SK-N-SH treated with all-trans-retinoic acid at 6 μM for 48 hours (cell line): ENCODE measurements at regions not wholly inside any gene's neighbourhood (a gene's known extent, or its start where the extent isn't known, plus 50 kb on each side); places are given as distances from the start of the nearest gene placed in this dataset.
A peak's percentile ranks its signal among the peaks of the same experiment; 100 is the strongest.

Source experiments
- ATAC-seq: fragments of 200-7000 bp; cut with Tn5 transposase; 3 replicates; pipeline ENCODE4 v1.9.1; 2020; ENCODE audit warnings: mild to moderate bottlenecking, moderate library complexity
- BACH2 ChIP-seq: fragments of 250-450 bp; sonication (Bioruptor Pico); IDR thresholded peaks from 2 replicates; pipeline ENCODE4 v1.9.0; 2021; ENCODE audit warnings: mild to moderate bottlenecking, borderline replicate concordance
- CREB5 ChIP-seq: fragments of 250-450 bp; sonication (Bioruptor Pico); IDR thresholded peaks from 2 replicates; pipeline ENCODE4 v1.5.1; 2020; ENCODE audit warnings: low read depth, mild to moderate bottlenecking, moderate library complexity
- CSDC2 ChIP-seq: fragments of 250-450 bp; sonication (Bioruptor Pico); IDR thresholded peaks from 2 replicates; pipeline ENCODE4 v1.5.0; 2020; ENCODE audit warnings: mild to moderate bottlenecking, moderate library complexity
- ESRRG ChIP-seq: fragments of 250-450 bp; sonication (Bioruptor Pico); IDR thresholded peaks from 2 replicates; pipeline ENCODE4 v1.6.1; 2021; ENCODE audit warnings: mild to moderate bottlenecking
- GLIS3 ChIP-seq: fragments of 250-450 bp; sonication (Bioruptor Pico); IDR thresholded peaks from 2 replicates; pipeline ENCODE4 v1.5.0; 2020; ENCODE audit warnings: mild to moderate bottlenecking, moderate library complexity
- ISL1 ChIP-seq: fragments of 250-450 bp; sonication (Bioruptor Pico); IDR thresholded peaks from 2 replicates; pipeline ENCODE4 v2.1.2; 2022; ENCODE audit warnings: mild to moderate bottlenecking, moderate library complexity
- OSR1 ChIP-seq: fragments of 250-450 bp; sonication (Bioruptor Pico); IDR thresholded peaks from 2 replicates; pipeline ENCODE4 v1.8.0; 2022; ENCODE audit warnings: moderate library complexity, mild to moderate bottlenecking, inconsistent platforms
- PATZ1 ChIP-seq: fragments of 250-450 bp; sonication (Bioruptor Pico); IDR thresholded peaks from 2 replicates; pipeline ENCODE4 v1.8.0; 2020; ENCODE audit warnings: mild to moderate bottlenecking, moderate library complexity, borderline replicate concordance
- POU6F1 ChIP-seq: fragments of 250-450 bp; sonication (Bioruptor Pico); IDR thresholded peaks from 2 replicates; pipeline ENCODE4 v1.8.0; 2021; ENCODE audit warnings: low read depth, mild to moderate bottlenecking, moderate library complexity, borderline replicate concordance
- PPARA ChIP-seq: fragments of 250-450 bp; sonication (Bioruptor Pico); IDR thresholded peaks from 2 replicates; pipeline ENCODE4 v1.5.0; 2020; ENCODE audit warnings: mild to moderate bottlenecking, borderline replicate concordance
- RARB ChIP-seq: fragments of 250-450 bp; sonication (Bioruptor Pico); IDR thresholded peaks from 2 replicates; pipeline ENCODE4 v1.8.0; 2021; ENCODE audit warnings: mild to moderate bottlenecking, moderate library complexity
- SNAI2 ChIP-seq: fragments of 250-450 bp; sonication (Bioruptor Pico); IDR thresholded peaks from 2 replicates; pipeline ENCODE4 v1.5.0; 2020; ENCODE audit warnings: mild to moderate bottlenecking, moderate library complexity
- TCF4 ChIP-seq: fragments of 250-450 bp; sonication (Bioruptor Pico); IDR thresholded peaks from 2 replicates; pipeline ENCODE4 v1.8.0; 2021; ENCODE audit warnings: mild to moderate bottlenecking, moderate library complexity, borderline replicate concordance
- TOX ChIP-seq: fragments of 250-450 bp; sonication (Bioruptor Pico); IDR thresholded peaks from 2 replicates; pipeline ENCODE4 v1.8.0; 2021; ENCODE audit warnings: mild to moderate bottlenecking, moderate library complexity, borderline replicate concordance
- TSHZ2 ChIP-seq: fragments of 250-450 bp; sonication (Bioruptor Pico); IDR thresholded peaks from 2 replicates; pipeline ENCODE4 v1.5.0; 2020; ENCODE audit warnings: mild to moderate bottlenecking, moderate library complexity
- ZC3H10 ChIP-seq: fragments of 250-450 bp; sonication (Bioruptor Pico); IDR thresholded peaks from 2 replicates; pipeline ENCODE4 v1.5.1; 2021; ENCODE audit warnings: mild to moderate bottlenecking, moderate library complexity
- ZFP30 ChIP-seq: fragments of 450-650 bp; formaldehyde crosslinking; IDR thresholded peaks from 2 replicates; pipeline ENCODE4 v1.5.0; 2022; ENCODE audit warnings: mild to moderate bottlenecking, moderate library complexity
- ZNF565 ChIP-seq: fragments of 450-650 bp; formaldehyde crosslinking; conservative IDR thresholded peaks from 2 replicates; pipeline ENCODE4 v1.5.0; 2020; ENCODE audit warnings: low read depth, mild to moderate bottlenecking, moderate library complexity
- ZNF70 ChIP-seq: fragments of 450-650 bp; formaldehyde crosslinking; IDR thresholded peaks from 2 replicates; pipeline ENCODE4 v1.5.0; 2020; ENCODE audit warnings: mild to moderate bottlenecking, moderate library complexity

- TF ChIP-seq CSDC2 (CRISPR knock-in tag) = no peak
- peak; percentile 26; the same call in 1 of the 2 replicates for TF ChIP-seq ISL1 (CRISPR knock-in tag)
- ATAC-seq = peak; percentile 82
Measured at GRCh38 chr9:18405240-18405639, 68.7 kb upstream of the ADAMTSL1 start.

- ATAC-seq = no peak
- TF ChIP-seq POU6F1 (CRISPR knock-in tag) (no peak), PATZ1 (CRISPR knock-in tag) (no peak), BACH2 (no peak), TOX (CRISPR knock-in tag) (no peak), CREB5 (CRISPR knock-in tag) (no peak), ZC3H10 (no peak), TCF4 (CRISPR knock-in tag) (no peak), OSR1 (CRISPR knock-in tag) (no peak), ZFP30 (no peak), GLIS3 (no peak), ZNF70 (CRISPR knock-in tag) (no peak), SNAI2 (CRISPR knock-in tag) (no peak), ZNF565 (CRISPR knock-in tag) (no peak), PPARA (CRISPR knock-in tag) (no peak), ESRRG (no peak)
Measured at GRCh38 chr9:18410983-18411382, 63.0 kb upstream of the ADAMTSL1 start.

- no peak for ATAC-seq
- TF ChIP-seq POU6F1 (CRISPR knock-in tag) = no peak
- TF ChIP-seq BACH2 = no peak
- no peak for TF ChIP-seq PATZ1 (CRISPR knock-in tag)
- no peak for TF ChIP-seq ESRRG
- no peak for TF ChIP-seq RARB (CRISPR knock-in tag)
- no peak for TF ChIP-seq ZNF70 (CRISPR knock-in tag)
- no peak for TF ChIP-seq CREB5 (CRISPR knock-in tag)
- no peak for TF ChIP-seq TSHZ2 (CRISPR knock-in tag)
- no peak for TF ChIP-seq TCF4 (CRISPR knock-in tag)
- TF ChIP-seq OSR1 (CRISPR knock-in tag) = no peak
- no peak for TF ChIP-seq ZFP30
- no peak for TF ChIP-seq SNAI2 (CRISPR knock-in tag)
- no peak for TF ChIP-seq GLIS3
- TF ChIP-seq TOX (CRISPR knock-in tag) = no peak
Measured at GRCh38 chr9:18421391-18421790, 52.6 kb upstream of the ADAMTSL1 start.
